ENCODE measurements at regions not wholly inside any gene's neighbourhood (a gene's known extent, or its start where the extent isn't known, plus 50 kb on each side); places are given as distances from the start of the nearest gene placed in this dataset.

DNA sequence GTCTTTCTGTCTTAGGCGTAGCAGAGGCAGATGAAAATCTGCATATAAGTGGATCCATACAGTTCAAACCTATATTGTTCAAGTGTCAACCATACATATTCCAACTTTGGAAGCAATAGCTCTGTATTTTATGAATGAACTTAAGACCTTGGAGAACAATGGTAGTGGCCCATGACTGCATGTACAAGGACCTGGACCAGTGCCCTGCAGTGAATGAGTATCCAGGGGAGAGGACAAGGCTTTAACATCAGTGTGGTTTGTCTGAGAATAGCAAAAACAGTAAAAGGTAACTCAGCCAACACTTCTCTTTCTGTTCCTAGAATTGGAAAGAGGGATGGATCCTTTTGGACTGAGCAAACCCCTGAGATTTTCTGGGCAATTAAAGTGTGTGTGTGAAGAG, 230.8 kb upstream of the LINC00305 start:
- TF ChIP-seq YY1 (IDR thresholded peaks at IDR 0.05; ENCODE audit: insufficient read depth, insufficient read length) (no peak), ZNF274 (IDR thresholded peaks at IDR 0.05; ENCODE audit: low read depth, low read length) (no peak)
